HG02973 (cell line): ENCODE measurements at regions not wholly inside any gene's neighbourhood (a gene's known extent, or its start where the extent isn't known, plus 50 kb on each side); places are given as distances from the start of the nearest gene placed in this dataset.

Experiments used
- ATAC-seq: cut with Tn5 transposase; IDR thresholded peaks from one replicate; pipeline ENCODE4 v1.9.1; 2021; ENCODE audit warnings: moderate library complexity; ENCODE audit not compliant: unreplicated experiment

DNA sequence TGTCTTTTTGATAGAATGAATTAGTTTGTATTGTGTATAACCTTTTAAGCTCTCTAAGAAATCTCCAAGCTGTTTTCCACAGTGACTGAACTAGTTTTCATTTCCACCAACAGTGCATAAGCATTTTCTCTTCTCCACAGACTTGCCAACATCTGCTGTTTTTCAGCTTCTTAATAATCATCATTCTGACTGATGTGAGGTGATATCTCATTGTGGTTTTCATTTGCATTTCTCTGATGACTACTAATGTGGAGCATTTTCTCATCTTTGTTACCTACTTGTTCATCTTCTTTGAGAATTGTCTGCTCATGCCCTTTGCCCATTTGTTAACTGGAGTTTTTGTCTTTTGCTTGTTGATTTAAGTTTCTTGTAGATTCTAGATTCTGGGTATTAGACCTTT lies 777.5 kb downstream of the OTOL1 start:
- ATAC-seq = no peak

DNA sequence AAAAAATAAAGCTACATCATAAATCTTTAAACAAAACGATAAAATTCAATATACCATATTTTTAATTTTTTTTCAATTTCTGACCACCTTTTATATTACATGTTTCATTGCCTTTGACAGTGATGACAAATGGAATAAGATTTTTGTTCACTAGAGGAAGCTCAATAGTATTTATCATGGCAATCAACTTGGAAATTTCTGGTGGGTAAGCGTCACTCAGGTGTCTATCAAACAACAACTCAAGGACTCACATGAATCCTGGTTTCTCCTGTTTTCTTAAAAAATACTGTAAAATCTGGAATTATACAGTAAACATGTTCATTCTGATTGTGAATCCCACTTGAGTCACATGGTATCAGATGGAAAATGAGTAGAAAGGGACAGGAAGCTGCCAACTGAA lies 782.2 kb downstream of the OTOL1 start:
- ATAC-seq = no peak

DNA sequence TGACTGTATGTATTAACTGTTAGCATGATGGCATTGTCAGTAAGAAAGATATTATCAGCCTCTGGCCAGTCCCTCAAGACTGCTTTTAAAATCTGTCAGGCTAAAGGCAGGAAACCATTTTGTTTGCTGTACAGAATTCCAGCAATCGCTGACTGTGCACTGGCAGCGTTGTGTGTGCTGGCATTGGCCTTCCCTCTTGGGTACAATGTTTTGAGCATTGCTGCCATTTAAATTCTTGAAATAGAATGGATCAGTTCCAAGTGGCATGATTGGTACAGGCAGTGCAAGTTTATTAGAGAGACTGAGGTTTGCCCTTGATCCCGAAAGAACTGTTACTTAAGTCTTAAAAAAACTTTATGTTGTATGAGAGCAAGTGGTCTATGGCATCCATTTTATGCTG lies 788.7 kb downstream of the OTOL1 start:
- ATAC-seq = no peak

DNA sequence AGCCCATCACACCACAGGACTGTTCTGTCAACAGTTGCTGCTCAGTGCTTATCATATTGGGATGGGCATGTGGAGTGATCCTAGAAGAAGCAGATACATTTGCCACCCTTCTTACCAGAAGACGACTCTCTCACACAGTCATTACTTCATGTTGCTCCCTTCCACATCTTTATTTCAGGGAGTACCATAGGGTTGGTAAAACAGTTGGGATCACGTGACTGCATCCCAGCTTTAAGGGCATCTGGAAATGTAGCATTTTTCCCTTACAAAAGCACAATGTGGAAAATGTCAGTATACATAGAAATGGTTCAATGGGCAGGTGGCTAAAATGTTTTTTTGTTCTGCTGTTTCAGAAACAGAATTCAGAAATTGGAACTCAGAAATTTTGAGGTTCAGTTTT lies 791.0 kb downstream of the OTOL1 start:
- ATAC-seq = no peak

DNA sequence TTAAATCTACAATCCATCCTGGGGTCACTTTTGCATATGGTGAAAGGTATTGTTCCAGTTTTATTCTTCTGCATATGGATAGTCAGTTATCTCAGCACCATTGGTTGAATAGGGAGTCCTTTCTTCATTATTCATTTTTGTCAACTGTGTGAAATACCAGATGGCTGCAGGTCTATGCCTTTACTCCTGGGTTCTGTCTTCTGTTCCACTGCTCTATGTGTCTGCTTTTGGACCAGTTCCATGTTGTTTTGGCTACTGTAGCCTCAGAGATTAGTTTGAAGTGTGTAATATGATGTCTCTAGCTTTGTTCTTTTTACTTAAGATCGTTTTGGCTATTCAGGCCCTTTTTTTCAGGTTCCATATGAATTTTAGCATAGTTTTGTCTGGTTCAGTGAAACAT lies 795.8 kb downstream of the OTOL1 start:
- ATAC-seq = no peak

DNA sequence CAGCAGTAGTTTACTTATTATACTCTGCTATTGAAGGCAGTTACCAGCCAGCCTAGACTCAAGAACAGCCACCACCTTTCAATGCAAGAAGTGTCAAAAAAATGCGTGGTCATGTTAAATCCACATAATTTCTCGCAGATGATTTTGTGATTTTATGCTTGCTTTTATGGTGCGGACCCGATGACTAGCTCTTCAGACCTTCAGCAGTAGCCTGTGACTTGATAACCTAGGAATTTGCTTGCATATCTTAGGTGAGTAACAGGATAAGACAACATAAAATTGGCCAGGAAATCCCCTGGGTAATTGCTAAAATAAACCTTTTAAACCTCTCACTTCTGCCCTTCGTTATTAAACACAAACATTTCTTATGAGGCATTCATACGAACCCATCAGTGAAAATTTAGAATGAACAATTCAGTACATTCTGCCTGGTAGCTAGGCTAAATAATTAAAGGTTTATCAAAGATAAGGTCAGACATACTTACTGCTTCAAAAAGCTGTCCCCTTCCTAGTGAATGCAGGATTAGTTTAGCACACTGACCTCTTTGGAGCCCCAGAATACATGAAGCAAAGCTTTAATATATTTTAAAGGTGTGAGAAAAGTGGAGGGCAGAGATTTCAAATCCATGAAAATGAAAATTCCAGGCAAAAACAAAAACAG lies 798.8 kb downstream of the OTOL1 start:
- ATAC-seq = no peak

DNA sequence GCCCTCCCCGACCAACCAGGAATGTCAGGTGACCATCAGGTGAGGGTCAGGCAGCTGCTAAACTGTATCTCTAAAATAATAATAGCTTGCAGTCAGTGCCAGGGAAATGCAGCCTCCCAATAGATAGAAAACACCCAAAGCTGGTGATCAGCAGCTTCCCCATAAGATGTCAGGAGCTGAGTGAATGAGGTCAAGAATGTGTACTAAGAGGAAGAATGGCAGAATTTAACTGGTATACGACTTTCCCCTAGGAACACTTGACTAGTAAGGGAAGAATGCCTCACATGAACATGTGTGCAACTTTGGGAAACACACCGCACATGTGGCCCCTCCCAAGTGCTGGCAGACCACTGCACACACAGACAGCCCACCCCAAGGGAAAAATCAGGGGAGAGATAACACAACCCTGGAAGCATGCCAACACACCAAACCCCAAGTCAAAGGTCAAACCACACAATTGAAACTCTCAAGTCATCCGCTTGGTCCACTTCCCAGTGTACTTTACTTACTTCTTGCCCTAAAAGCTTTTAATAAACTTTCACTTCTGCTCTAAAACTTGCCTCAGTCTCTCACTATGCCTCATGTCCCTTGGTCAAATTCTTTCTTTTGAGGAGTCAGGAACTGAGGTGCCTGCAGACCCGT lies 806.5 kb downstream of the OTOL1 start:
- ATAC-seq = no peak

DNA sequence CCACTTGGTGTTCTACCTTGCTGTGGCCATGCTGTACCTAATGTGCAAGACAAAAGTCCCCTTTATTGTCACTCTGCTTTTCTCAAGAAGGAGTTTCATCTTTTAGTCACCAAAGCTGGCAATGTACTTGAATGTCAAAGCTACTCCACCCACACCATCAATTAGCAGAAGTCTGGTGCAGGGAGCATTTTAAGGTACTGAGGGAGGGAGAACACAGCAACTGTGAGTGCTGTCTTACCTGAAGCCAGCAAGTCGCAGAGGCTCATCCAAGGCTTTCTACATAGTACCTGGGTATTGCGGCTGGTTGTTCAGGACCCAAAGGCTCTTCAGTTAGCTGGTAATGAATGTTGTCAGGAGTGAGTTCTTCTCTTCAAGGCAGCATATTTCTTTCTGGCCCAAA lies 820.4 kb downstream of the OTOL1 start:
- ATAC-seq = no peak

DNA sequence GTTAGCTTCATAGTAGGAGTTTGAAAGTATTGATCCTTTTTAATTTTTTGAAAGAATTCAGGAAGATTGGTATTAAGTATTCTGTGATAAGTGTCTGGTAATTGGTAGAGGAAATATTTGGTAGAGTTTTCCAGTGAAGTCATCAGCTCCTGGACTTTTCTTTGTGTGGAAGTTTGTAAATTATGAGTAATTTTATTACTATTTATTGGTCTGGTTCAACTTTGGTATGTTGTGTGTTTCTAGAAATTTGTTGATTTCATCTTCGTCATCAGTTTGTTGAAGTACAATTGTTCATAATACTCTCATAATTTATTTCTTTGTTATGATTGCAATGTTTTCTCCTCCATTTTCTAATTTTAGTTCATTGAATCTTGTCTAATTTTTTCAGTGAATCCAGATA lies 832.0 kb downstream of the OTOL1 start:
- ATAC-seq = no peak

DNA sequence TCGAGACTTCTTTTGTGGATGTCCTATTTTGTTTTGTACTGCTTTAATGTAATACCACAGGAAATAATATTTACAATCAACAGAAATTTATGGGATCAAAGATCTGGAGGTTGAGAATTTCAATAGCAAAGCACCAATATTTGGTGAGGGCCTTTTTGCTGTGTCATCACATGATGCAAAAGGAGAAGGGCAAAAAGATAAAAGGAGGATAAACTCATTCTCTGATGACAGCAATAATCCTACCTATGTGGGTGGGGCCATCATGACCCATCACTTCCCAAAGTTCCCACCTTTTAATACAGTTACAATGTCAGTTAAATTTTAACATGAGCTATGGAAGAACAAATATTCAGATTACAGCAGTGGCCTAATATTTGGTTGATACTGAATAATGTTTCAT lies 832.9 kb downstream of the OTOL1 start:
- ATAC-seq = no peak

DNA sequence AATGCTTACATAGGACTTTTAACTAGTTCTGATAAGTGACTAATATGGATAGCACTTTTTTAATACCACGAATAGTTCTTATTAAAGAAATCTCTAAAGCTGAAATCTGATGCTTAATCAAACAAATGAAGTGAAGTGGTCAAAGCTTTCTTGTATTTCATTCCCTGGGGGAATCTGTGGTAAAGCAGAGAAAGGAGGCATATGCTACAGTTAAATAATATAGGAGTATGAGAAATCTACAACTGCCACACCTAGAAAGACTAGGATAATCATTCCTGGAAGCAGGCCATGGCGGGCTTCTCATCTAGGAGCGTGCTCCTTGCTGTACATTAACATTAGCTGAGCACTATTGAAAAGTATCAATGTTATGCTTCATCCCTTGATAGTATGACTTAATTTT lies 835.7 kb downstream of the OTOL1 start:
- ATAC-seq = no peak

DNA sequence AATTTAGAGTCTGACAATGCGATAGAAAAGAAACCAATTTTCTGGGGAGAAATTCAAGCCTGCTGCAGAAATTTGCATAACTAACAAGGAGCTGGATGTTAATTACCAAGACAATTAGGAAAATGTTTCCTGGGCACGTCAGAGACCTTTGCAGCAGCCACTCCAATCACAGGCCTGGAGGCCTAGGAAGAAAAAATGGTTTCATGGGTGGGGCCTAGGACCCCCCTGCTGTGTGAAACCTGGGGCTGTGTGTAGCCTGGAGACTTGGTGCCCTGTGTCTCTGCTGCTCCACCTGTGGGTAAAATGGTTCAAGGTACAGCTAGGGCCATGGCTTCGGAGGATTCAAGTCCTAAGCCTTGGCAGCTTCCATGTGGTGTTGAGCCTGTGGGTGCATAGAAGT lies 837.9 kb downstream of the OTOL1 start:
- ATAC-seq = no peak

DNA sequence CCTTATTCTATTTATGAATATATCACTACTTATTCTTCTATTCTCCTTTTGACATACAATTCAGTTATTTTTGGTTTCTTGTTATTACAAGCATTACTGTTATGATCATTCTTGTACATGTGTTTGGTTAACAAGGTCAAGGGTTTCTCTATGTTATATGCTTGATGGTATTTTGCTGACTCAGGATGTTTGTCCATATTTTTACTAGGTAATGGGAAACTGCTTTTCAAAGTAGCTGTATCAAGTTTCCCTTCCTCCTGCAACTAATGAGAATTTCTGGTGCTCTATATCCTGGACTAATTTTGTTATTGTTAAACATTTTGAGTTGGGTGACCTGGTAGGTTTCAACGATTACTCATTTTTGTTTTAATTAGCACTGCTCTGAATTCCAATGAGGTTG lies 841.0 kb downstream of the OTOL1 start:
- no peak for ATAC-seq

DNA sequence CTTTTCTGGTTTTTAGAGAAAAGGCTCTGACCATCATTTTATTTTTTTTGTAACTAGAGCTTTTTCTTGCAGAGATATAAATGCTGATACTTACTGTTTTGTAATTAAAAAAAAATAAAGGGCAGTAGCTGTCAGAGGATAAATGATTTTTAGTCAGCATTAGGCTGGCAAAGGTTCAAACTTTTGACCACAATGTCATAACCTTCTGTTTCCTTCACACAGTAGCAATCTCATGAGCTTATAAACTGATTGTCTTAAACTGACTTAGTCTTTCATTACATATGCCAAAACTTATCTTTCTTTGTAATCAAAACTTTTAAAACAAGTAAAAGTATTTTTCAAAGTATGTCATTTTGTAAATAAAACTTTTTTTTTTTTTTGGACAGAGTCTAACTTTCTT lies 841.9 kb downstream of the OTOL1 start:
- ATAC-seq = no peak

DNA sequence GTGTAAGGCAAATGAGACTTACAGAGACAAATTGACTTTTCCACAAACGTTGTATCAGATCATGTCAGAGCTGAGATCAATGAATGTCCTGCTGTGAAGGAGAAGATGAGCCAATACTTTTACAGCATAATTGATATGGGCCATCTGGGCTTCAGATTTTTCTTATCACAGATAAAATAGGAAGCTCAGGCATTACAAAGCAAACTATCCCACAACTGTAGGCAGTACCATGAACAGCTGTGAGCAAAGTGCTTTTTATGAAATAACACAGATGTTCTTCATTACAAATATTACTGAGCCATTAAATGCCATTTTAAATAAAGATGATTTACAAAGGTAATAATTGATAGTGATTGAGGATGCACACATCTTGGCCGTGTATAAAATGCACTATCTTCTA lies 852.3 kb downstream of the OTOL1 start:
- no peak for ATAC-seq

DNA sequence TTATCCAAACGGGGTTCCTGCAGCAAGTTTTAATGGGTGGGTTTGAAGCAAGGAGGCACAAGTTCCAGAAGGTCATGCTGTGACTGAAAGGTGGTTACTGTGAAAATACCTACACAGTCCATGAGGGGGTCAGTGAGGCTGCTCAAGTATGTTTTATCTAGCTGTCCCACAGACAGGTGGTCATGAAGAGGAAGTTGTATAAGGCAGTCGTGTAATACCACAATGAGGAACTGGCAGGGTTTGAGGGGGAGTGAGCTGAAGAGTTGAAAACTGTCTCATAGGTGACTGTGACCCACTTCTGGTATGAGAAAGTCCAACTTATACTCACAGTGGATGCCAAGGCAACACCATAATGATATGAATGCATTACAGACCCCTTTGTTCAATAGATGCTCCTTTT lies 856.8 kb downstream of the OTOL1 start:
- ATAC-seq = peak; percentile 54

DNA sequence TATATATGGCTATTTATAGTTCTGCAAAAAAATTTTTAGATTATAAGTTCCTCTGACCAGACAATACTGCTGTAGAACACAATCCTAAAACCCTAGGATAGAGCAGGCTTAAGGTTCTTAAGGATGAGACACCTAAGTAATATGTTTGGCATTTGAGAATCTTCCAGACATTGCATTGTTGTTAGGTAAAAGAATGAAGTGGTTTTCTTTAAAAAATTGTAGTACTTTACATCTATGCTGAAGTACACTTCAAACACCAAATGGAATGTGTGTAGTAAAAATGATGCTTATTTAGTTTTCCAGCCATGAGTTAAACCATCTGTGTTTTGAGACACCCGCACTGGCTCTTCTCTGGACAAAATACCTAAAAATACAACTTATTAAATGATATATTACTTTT lies 857.7 kb downstream of the OTOL1 start:
- ATAC-seq = no peak

DNA sequence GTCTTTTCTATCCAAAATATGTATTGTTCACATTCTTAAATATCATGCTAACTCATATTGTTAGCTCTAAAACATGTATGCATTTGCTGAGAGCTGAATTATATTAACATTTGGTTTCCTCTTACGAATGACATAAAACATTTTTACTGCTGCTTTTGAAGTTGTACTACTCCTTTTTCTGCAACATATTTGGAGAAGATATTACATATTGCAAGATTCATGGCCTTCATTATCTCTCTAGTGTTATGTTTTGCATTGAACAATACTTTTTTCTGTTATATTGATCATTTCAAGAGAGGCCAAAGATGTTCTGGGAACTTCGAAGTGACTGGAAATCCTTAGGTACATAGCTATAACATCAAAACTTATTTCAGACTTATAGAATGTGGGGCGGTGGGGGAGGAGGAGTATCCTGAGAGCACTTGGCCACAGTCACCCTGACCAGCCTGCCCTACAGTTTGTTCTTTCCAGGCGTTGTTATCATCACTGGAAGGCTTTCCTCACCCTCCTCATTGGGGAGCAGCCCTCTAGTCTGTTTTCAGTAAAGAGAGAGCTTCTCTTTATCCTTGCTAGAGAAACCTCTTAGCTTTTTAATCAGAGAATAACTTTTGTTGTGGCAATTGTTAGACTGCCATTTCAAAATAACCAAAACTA lies 868.6 kb downstream of the OTOL1 start:
- ATAC-seq = no peak

DNA sequence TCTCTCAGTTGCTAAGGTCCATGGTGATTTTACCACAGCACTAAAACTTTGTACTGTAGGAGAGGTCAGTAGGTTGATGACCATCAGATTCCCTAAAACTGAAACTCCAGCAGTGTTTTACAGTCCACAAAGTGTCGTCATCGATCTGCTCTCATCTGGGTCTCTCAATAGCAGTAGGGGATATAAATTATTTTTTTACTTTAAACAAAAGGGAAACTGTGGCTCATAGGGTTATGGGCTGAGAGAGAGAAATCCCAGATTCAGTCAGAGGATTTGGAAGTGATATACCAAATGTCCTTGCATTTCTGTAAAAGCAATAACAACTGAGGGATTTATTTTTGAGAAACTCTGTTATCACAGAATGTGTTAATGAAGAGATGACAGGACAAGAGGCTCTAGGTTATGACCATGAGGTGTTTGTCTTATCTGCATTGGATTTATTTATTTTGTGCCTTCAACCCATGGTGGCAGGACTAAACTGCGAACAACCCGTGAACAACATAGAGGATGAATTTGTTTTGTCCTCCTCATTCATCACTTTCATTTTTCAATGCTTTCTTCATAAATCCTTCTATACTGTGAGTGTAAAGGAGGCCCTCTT lies 869.7 kb downstream of the OTOL1 start:
- ATAC-seq = no peak

DNA sequence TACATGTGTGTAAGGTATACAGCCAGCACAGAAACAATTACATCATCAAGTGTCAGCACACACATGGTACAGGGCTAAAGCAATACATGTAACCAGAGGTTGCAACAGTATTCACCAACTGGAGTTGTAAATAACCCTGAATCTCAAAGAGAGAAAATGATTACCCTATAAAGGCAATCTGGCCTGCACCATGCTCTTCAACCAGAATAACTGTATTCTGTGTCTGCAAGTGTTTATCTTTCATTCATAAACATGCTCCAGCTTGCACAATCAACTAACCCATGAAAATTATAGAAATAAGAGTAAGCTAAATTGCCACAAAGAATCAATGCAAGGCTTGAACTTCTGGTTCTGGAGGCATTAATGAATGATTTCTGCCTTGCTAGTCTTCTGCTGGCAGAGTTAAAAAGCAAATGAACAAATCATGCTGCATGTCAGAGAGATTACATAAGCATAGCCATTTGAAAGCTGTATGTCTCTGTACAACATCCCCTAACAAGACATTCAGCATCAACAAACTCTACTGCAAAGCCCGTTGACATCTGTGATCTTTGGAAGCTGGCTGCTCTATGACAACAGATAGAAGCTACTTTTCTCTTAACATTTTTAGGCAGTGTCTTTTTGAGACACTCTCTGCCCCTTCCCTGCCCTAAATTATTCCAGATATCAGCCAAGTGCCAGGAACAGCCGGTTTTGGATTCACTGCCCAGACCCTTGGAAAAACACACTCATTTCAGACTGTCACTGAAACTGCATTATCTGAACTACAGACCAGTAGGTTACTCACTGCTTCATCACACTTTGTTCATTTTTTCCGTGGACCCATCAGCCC lies 871.0 kb downstream of the OTOL1 start:
- no peak for ATAC-seq

DNA sequence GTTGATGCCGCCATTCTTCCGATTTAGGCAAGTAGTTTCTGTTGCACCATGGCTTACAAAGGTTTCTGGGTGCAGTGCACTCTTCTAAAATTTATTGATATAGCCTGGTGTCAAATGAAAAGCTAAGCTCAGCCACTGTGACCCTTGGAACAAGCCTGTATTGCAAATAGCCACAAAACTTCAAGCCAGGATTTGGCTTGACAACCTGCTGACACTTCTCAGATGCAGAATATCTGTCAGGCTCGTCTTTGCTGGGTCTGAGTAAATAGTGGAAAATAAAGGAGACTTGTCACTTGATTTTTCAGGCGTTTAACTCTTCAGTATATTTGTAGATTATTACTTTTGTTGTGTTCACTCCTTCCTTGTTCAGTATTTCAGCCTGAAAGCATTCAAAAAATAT lies 871.8 kb downstream of the OTOL1 start:
- ATAC-seq = no peak
